Testis (tissue), 2 donors: ENCODE measurements at regions not wholly inside any gene's neighbourhood (a gene's known extent, or its start where the extent isn't known, plus 50 kb on each side); places are given as distances from the start of the nearest gene placed in this dataset.

Experiments
- CTCF ChIP-seq, 3 experiments: fragments of 450-650 bp in 2 of 3; fragments of 200-600 bp in 1 of 3; sonication (generic) in 1 of 3; IDR thresholded peaks; one replicate each; pipeline ENCODE4 v1.5.1; 2016 to 2019; ENCODE audit warnings: antibody characterized with exemption in 3 of 3, mild to moderate bottlenecking in 2 of 3, moderate library complexity in 1 of 3
- POLR2A ChIP-seq: fragments of 450-650 bp; IDR thresholded peaks from one replicate; pipeline ENCODE4 v1.6.1; 2017; ENCODE audit warnings: antibody characterized with exemption, mild to moderate bottlenecking, moderate library complexity

- TF ChIP-seq CTCF (IDR thresholded peaks at IDR 0.05) (no peak), POLR2A (no peak)
Measured at GRCh38 chr17:71422968-71423367, 697.9 kb upstream of the SOX9 start.
